ENCODE measurements at regions not wholly inside any gene's neighbourhood (a gene's known extent, or its start where the extent isn't known, plus 50 kb on each side); places are given as distances from the start of the nearest gene placed in this dataset.
A peak's percentile ranks its signal among the peaks of the same experiment; 100 is the strongest.

DNA sequence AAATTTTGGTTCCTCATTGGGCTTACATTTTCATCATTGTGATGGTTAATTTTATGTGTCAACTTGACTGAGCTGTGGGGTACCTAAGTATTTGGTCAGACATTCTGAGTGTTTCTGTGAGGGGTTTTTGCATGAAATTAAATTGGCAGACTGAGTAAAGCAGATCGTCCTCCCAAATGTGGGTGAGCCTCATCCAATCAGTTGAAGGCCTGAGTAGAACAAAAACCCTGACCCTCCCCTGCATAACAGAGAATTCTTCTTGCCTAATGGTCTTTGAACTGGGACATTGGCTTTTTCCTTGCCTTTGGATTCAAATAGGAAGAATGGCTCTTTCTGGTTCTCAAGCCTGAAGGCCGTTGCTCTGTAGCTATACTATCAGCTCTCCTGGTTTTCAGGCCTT lies 59.1 kb upstream of the JUN start:
- DNase-seq (no peak), ATAC-seq (no peak)
- Histone ChIP-seq H3K36me3 (no peaks in the 10 kb centered on the region), H3K4me1 (no peaks in the 10 kb centered on the region), H3K27me3 (no peaks in the 10 kb centered on the region), H3K4me3 (no peak overlapping the region), H3K27ac (no peak overlapping the region), H3K9me3 (no peaks in the 10 kb centered on the region)
- intact Hi-C loops (cut with DNase I) = no loop called here
- TF ChIP-seq, protein P1, sequence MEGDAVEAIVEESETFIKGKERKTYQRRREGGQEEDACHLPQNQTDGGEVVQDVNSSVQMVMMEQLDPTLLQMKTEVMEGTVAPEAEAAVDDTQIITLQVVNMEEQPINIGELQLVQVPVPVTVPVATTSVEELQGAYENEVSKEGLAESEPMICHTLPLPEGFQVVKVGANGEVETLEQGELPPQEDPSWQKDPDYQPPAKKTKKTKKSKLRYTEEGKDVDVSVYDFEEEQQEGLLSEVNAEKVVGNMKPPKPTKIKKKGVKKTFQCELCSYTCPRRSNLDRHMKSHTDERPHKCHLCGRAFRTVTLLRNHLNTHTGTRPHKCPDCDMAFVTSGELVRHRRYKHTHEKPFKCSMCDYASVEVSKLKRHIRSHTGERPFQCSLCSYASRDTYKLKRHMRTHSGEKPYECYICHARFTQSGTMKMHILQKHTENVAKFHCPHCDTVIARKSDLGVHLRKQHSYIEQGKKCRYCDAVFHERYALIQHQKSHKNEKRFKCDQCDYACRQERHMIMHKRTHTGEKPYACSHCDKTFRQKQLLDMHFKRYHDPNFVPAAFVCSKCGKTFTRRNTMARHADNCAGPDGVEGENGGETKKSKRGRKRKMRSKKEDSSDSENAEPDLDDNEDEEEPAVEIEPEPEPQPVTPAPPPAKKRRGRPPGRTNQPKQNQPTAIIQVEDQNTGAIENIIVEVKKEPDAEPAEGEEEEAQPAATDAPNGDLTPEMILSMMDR (IDR thresholded peaks at IDR 0.05) = no peak

DNA sequence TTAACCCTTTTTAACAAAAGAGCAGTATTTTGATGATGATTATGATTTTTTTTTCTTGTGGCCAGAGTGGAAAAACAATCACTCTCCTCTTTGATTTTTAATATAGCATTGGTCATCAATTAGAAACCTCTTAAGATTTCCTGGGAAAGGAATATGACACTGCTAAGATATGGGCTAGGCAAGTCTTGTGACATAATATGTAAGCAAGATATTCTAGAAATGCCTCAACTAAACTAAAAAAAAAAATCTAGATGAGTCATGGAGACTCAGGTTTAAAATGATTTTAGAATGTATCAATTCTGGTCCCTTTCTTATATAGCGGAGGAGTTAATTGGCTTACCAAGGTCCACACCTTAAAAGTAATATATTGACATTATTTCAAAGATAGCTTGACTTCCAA lies 60.3 kb upstream of the JUN start:
- Histone ChIP-seq H3K27ac (no peak overlapping the region), H3K9me3 (no peaks in the 10 kb centered on the region), H3K4me1 (peaks cover 6% of the 10 kb centered on the region), H3K27me3 (no peaks in the 10 kb centered on the region), H3K36me3 (no peaks in the 10 kb centered on the region), H3K4me3 (no peak overlapping the region)
- TF ChIP-seq, protein P1 (IDR thresholded peaks at IDR 0.05) = no peak
- ATAC-seq (no peak), DNase-seq (no peak)
- intact Hi-C loops (cut with DNase I) = no loop called here

DNA sequence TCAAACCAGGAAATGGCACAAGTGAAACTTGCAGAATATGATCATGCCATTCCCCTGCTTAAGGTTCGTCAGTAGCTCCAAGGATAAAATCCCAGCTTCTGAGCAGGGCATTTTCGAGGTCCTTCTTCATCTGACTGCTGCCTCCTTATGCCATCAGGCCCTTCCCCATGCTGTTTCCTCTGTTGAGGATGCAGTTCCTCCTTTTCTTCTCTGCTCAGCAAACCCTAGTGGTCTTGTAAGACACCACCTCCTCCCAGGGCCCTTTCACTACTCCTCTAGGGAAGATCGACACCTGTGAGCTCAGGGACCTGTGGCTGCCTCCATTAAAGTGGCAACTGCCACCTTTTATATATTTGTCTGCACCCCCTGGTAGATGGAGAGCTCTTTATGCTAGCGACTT lies 62.1 kb upstream of the JUN start:
- H3K4me3 ChIP-seq = no peak overlapping the region
- TF ChIP-seq, protein P1 (IDR thresholded peaks at IDR 0.05) = no peak
- no peaks in the 10 kb centered on the region for H3K9me3 ChIP-seq
- DNase-seq (no peak), ATAC-seq (peak; percentile 25)
- no peaks in the 10 kb centered on the region for H3K36me3 ChIP-seq
- intact Hi-C loops (cut with DNase I) = no loop called here
- H3K27me3 ChIP-seq = no peaks in the 10 kb centered on the region
- peaks cover 6% of the 10 kb centered on the region for H3K4me1 ChIP-seq
- no peak overlapping the region for H3K27ac ChIP-seq

DNA sequence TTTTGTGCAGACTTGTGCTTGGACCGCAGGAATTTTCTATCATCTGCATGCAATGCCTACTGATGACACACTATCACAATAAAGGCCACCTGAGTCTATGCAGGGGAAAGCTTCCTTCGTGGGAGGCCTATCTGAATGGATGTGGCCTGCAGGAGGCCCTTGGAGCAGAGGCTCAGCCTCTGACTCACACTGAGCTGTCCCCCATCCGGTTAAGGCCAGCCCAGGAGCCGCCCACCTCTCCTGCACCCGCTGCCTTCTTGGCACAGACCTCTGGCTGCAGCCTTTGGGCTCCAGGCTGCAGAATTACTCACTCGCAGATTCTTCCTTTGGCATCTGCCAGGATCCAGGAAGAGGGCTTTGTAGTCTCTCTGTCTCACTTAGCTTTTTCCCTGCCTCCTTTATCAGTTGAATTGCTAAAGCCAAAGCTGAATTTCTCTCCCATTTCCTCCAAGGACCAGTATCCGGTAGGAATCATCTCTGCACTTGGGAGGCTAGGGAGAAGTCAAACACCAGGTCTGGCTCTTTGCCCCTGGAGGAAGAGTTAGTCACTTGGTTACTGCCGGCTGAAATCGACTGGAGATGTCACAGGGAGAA lies 65.1 kb upstream of the JUN start:
- intact Hi-C loops (cut with DNase I) = no loop called here
- Histone ChIP-seq H3K4me1 (peaks cover 6% of the 10 kb centered on the region), H3K27ac (peak overlapping the region; percentile 6), H3K4me3 (no peak overlapping the region), H3K9me3 (no peaks in the 10 kb centered on the region), H3K36me3 (no peaks in the 10 kb centered on the region), H3K27me3 (no peaks in the 10 kb centered on the region)
- TF ChIP-seq, protein P1 (IDR thresholded peaks at IDR 0.05) = peak; percentile 11
- ATAC-seq (peak; percentile 83), DNase-seq (peak; percentile 67)

DNA sequence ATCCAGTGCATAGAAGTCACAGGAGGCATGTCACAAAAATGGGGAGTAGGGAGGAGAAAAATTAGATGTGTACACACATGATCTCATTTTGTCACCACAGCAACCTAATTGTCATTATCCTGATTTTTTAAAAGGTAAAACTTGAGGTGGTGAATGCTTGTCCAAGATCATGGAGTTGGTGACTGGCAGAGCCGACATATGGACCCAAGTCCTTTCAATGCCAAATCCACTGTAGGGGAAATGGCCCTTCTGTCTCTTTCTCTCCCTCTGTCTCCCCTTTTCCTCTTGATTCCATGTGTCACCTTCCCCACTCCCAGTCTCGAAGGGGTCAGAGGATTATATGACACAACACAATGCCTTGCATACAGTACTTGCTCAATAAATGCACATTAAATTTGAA lies 65.7 kb upstream of the JUN start:
- intact Hi-C loops (cut with DNase I) = no loop called here
- H3K27me3 ChIP-seq = no peaks in the 10 kb centered on the region
- peak overlapping the region; percentile 6 for H3K27ac ChIP-seq
- ATAC-seq (no peak), DNase-seq (no peak)
- TF ChIP-seq, protein P1 (IDR thresholded peaks at IDR 0.05) = no peak
- H3K9me3 ChIP-seq = no peaks in the 10 kb centered on the region
- no peaks in the 10 kb centered on the region for H3K36me3 ChIP-seq
- H3K4me1 ChIP-seq = peaks cover 11% of the 10 kb centered on the region
- H3K4me3 ChIP-seq = no peak overlapping the region

DNA sequence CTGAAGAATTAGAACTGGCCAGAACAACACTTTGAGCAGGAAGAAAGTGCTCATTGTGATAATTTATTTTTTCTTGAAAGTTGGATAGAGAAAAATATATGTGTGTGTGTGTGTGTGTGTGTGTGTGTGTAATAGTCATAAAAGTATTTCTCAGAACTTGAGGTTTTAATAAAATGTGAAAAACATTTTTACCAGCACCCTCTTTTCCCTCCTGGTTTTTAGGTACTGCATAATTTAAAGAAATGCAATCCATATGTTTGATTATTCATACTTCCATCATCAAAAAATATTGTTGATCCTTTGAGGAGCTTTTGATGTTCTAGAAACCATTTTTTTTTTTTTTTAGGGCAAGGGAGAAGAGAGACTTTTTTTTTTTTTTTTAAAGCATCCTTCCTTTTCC lies 66.8 kb upstream of the JUN start:
- Histone ChIP-seq H3K36me3 (no peaks in the 10 kb centered on the region), H3K27me3 (no peaks in the 10 kb centered on the region), H3K27ac (no peak overlapping the region), H3K4me1 (peaks cover 17% of the 10 kb centered on the region), H3K4me3 (no peak overlapping the region), H3K9me3 (no peaks in the 10 kb centered on the region)
- DNase-seq (no peak), ATAC-seq (no peak)
- TF ChIP-seq, protein P1 (IDR thresholded peaks at IDR 0.05) = no peak
- intact Hi-C loops (cut with DNase I) = no loop called here
